ENCODE measurements at regions not wholly inside any gene's neighbourhood (a gene's known extent, or its start where the extent isn't known, plus 50 kb on each side); places are given as distances from the start of the nearest gene placed in this dataset.

- no peak overlapping the region for H3K9ac ChIP-seq (ENCODE audit: extremely low read depth, insufficient read length, low read length)
- H3K14ac ChIP-seq (ENCODE audit: insufficient read depth, low read length) = no peak overlapping the region
- no peaks in the 10 kb centered on the region for H3K9me3 ChIP-seq (ENCODE audit: control insufficient read depth, low read depth, low read length)
- H2BK5ac ChIP-seq (ENCODE audit: insufficient read length, low read length) = no peak overlapping the region
- H3K23ac ChIP-seq (ENCODE audit: insufficient read length, low read depth, low read length) = no peak overlapping the region
- DNase-seq = no peak
- H3K4ac ChIP-seq (ENCODE audit: low read depth, low read length) = no peak overlapping the region
- H3T11ph ChIP-seq (ENCODE audit: low read length) = no peak overlapping the region
- H2BK12ac ChIP-seq (ENCODE audit: insufficient read length, low read depth, low read length) = no peak overlapping the region
- Mint-ChIP-seq H3K36me3 (ENCODE audit: insufficient read depth in 1 of 3, low read depth in 3 of 3) (peaks cover 0 to 6% (median 2%) of the 10 kb centered on the region in 3 experiments; a peak in 3 of 7 replicates), H3K4me1 (peaks cover 0 to 11% of the 10 kb centered on the region in 2 experiments; a peak in 2 of 4 replicates), H3K4me3 (no peak overlapping the region), H3K27ac (no peak overlapping the region), H3K9me3 (peaks cover 0 to 6% of the 10 kb centered on the region in 2 experiments; a peak in 2 of 5 replicates), H3K27me3 (ENCODE audit: low read depth) (no peaks in the 10 kb centered on the region; the same call in 1 of the 2 replicates)
- H2AFZ ChIP-seq (ENCODE audit: low read length) = no peak overlapping the region
- no peaks in the 10 kb centered on the region for H3K4me1 ChIP-seq (ENCODE audit: insufficient read depth, low read length)
- no peaks in the 10 kb centered on the region for H3K27me3 ChIP-seq (ENCODE audit: insufficient read depth, low read length)
- no peak overlapping the region for H4K8ac ChIP-seq (replicated peaks; ENCODE audit: insufficient read length, low read depth, low read length)
- H4K91ac ChIP-seq (ENCODE audit: insufficient read length, low read depth, low read length) = no peak overlapping the region
- no peak for TF ChIP-seq CTCF (conservative IDR thresholded peaks at IDR 0.05)
- no peak overlapping the region for H3K18ac ChIP-seq (ENCODE audit: insufficient read length, low read depth, low read length)
- H2BK15ac ChIP-seq (ENCODE audit: low read depth, low read length) = no peak overlapping the region
- H4K5ac ChIP-seq (ENCODE audit: insufficient read length, low read depth, low read length) = no peak overlapping the region
- H2AK5ac ChIP-seq (ENCODE audit: insufficient read length, low read length) = no peak overlapping the region
- H4K20me1 ChIP-seq (ENCODE audit: control insufficient read depth, insufficient read depth, insufficient read length) = no peaks in the 10 kb centered on the region
- no CpG with 5 or more reads among the region's 8 CpGs for WGBS (ENCODE audit: extremely low coverage, insufficient read length, low lambda C conversion rate)
- H3K79me1 ChIP-seq (ENCODE audit: insufficient read depth, low read depth, low read length, poor library complexity, severe bottlenecking) = no peaks in the 10 kb centered on the region
- H2BK120ac ChIP-seq (ENCODE audit: low read depth, low read length, poor library complexity, severe bottlenecking) = no peak overlapping the region
- no peak overlapping the region for H3K56ac ChIP-seq (ENCODE audit: insufficient read length, low read depth, low read length)
- H2BK20ac ChIP-seq (ENCODE audit: low read depth, low read length, poor library complexity, severe bottlenecking) = no peak overlapping the region
- no peak overlapping the region for H3K27ac ChIP-seq (ENCODE audit: insufficient read length, low read depth, low read length)
- no peak overlapping the region for H3K4me2 ChIP-seq (ENCODE audit: insufficient read depth, insufficient read length, low read length)
- no peaks in the 10 kb centered on the region for H3K23me2 ChIP-seq (ENCODE audit: insufficient read length, low read depth, low read length, poor library complexity, severe bottlenecking)
- no peaks in the 10 kb centered on the region for H3K79me2 ChIP-seq (ENCODE audit: insufficient read depth, low read length)
Measured at GRCh38 chr14:30357791-30358190, 201.2 kb upstream of the G2E3 start.

All from H9 (cell line).